Testis (tissue), 2 donors: ENCODE measurements at regions not wholly inside any gene's neighbourhood (a gene's known extent, or its start where the extent isn't known, plus 50 kb on each side); places are given as distances from the start of the nearest gene placed in this dataset.

ENCODE experiments used
- CTCF ChIP-seq, 3 experiments: fragments of 450-650 bp in 2 of 3; fragments of 200-600 bp in 1 of 3; sonication (generic) in 1 of 3; IDR thresholded peaks; one replicate each; pipeline ENCODE4 v1.5.1; 2016 to 2019; ENCODE audit warnings: antibody characterized with exemption in 3 of 3, mild to moderate bottlenecking in 2 of 3, moderate library complexity in 1 of 3
- POLR2A ChIP-seq: fragments of 450-650 bp; IDR thresholded peaks from one replicate; pipeline ENCODE4 v1.6.1; 2017; ENCODE audit warnings: antibody characterized with exemption, mild to moderate bottlenecking, moderate library complexity

DNA sequence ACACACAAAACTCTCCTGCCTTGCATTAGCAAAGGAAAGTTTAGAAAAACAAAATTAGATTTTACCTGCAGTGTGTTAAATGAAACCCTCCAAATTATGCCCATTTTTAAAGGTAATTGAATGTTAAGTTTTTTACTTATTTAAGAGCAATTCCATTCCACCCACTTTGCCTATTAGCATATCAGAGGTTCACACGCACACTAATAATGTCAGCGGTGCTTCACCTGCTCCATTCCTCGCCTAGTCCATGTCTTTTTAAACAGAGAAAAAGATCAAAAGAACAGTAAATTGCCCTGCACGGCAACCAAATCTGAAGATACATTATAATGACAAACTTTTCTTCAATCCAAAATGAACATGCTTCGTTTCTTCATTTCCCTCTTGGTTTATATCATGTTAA is 97.3 kb upstream of the LRRN1 start:
- TF ChIP-seq POLR2A (no peak), CTCF (IDR thresholded peaks at IDR 0.05) (no peak)
